IPS DF 4.7 (cell line): ENCODE measurements at regions not wholly inside any gene's neighbourhood (a gene's known extent, or its start where the extent isn't known, plus 50 kb on each side); places are given as distances from the start of the nearest gene placed in this dataset.

Experiments used
- DNase-seq: peaks from one replicate; pipeline ENCODE4 v3.0.0-alpha.2; 2013; ENCODE audit warnings: low spot score; ENCODE audit errors: extremely low read depth

DNA sequence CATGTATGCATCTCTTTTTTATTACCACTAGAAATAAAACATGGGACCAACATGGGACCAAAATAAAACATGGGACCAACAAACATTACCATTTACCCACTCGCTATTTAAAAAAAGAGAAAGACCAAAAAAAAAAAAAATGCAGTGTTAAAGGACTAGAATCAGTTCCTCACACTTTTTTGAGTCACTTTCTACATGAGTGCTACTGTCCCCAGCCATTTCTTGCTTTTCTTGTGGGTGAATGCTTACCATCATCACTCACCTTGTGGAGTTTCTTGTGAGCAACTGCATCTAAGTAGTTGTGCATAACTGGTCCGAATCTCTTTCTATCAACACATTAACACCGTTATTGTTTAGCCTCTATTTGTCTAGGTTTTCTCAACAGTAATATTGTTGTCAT lies 493.6 kb upstream of the RIOK2 start:
- no peak for DNase-seq

DNA sequence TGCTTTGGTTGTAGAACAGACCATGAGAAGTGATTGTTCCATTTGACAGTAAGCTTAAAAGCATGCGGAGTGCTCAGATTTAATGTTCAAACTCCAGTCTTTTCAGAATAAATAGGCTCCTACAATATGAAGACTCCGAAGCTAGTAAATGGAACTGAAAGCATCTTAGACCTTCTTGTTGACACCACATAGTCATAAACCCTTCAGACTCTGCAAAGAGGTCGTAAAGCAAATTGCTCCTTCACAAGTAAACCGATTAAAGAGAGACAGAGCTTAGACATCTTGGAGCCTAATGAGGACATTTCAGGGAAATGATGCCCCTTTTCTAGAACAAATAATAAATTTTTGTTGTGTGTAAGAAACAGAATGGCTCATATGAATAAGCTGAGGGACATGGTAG lies 511.0 kb upstream of the RIOK2 start:
- no peak for DNase-seq

DNA sequence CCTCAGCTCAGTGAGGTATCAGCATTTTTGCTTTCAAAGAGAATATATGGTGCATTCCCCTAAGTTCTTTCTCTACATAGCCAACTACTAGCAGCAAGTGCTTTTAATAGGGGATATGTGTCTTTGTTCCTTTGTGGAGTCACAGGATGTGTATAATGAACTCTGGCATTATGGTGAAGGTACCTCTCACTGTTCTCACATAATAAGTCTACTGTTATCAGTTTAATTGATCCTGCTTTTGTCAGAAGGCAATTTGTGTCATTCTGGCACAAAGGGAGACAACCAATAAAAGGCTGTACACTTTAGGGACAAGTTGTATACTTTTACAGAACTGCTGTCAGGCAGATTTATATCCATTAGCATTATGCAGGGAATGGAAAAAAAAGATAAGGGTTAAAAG lies 531.4 kb upstream of the RIOK2 start:
- DNase-seq, result no peak

DNA sequence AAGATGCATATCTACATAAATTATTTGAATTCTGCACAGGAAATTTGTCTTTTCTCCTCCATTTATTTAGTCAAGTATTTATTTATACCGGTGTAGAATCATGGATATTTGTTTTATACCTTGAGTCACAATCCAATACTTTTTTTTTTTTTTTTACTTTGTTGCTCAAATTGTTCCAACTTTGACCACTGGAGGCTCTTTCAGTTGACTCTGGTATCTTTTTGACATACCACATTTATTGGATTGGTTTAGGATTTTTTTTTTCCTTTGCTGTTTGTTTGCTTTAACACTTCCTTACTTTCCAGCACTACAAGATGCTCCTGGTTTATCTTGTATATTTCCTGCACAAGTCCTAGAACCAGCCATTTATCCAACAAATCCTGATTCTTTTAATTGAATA lies 543.1 kb upstream of the RIOK2 start:
- no peak for DNase-seq

DNA sequence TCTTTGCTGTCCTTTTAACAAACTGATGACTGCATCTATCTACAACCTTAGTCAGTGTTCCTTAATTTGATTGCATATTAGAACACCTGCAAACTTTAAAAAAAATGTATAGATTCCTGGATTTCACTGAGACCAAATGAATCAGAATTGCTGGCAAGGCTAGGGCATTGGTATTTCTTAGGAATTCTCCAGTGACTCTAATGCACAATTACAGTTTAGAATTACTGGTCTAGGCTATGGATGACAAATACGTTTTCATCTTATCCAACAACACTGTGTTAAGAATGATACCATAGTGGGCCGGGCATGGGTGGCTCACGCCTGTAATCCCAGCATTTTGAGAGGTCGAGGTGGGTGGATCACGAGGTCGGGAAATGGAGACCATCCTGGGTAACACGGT lies 545.9 kb upstream of the RIOK2 start:
- DNase-seq, result no peak

DNA sequence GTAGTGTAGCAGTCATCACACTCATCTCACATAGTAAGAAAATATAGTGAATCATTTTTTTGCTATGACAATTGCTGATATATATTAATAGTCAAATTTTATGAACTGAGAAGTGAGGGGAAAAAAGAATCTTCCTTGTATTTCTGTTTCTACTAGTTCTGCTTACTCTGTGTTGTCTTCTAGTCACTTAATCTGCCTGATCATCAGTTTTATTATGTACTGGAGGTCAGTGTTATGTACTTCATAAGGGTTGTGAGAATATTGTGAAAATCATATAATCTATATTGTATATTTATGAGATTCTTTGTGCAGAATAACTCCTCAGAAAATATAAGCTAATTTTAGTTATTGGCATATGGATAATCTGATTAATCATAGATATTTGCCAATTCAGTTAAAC lies 546.9 kb upstream of the RIOK2 start:
- no peak for DNase-seq

DNA sequence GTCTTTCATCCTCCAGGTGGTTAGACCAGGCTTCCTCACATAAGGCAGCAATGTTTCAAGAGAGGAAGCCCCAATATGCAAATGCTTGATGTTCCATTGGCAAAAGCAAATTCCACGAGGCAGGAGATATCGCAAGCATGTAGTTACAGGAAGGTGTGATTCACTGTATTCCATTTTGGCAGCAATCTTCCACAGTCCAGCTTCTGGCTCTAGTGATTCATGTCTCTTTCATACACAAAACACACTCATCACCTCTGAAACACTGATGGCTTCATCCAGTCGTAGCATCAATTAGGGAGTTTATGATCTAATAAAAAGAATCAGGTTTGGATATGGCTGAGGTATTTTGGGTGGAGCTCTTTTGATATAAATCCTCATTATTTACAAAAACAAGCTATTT lies 552.2 kb upstream of the RIOK2 start:
- DNase-seq, result no peak

DNA sequence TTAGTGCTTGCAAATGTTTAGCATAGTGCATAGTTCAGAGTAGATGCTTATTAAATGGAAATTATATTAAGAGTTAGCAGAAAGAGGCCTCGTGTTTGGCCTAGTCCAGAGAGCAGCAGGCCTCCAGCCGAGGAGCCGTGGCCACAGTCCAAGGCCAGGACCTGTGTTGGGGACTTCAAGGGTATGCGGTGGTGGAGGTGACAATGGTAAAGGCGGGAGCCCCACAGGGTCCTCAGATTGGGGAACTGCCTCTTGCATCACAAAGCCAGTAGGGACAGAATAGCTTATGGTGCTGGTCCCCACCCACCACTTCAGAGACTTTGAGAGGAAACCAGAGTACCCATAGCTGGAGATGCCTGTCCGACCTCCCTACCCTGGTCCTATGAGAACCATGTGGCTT lies 554.6 kb upstream of the RIOK2 start:
- DNase-seq, result no peak

DNA sequence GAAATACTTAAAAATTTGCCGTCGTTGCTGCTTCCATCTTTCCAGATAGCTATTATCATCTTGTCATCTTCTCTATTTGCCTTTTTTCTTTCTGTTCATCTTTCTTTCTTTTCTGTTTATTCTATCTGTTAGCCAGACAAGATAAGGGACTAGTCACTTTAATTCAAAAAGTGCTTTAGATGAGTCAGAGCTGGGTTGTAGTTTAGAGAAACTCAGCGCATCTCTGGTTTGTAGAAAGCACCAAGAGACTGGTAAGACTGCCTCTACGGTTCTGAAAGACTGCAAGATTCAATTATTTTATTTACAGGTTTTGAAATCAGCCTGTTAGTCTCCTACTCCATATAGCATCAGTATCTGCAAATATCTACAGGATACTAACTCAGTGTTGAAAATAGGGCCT lies 562.8 kb upstream of the RIOK2 start:
- no peak for DNase-seq

DNA sequence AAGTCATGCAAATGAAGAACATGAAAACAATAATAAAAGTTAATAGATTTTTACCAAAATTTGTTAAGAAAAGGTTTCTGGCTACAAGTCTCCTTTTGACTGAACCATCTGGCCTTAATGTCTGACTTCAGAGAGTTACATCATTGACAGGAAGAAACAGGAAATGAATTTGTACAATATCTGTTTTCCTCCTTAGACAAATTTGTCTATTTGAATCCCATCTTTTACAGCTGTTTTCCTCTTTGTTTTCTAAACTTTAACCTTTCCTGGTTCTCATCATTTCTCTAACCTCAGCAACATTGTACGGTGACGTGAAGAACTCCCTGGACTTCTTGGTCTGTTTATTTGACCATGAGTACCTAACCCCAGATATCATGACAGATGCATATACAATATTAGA lies 567.5 kb upstream of the RIOK2 start:
- no peak for DNase-seq

DNA sequence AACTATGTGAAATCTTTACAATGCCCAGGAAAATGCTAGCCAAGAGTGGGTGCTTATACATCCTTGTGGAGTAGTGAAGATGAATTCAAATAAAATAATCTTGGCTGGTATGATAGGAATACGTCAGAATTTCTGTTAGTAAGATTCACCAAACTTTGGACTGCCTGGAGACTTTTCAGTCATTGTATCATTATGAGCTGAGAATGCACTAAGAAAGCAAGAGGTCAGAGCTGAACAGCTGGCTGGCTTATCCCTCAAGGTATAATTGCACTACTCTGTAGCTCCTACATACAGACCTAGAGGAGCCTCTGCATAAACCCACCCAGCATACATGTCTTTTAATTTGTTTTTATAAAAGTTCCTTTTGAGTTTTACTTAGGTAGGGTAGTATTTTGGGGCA lies 568.5 kb upstream of the RIOK2 start:
- DNase-seq, result no peak

DNA sequence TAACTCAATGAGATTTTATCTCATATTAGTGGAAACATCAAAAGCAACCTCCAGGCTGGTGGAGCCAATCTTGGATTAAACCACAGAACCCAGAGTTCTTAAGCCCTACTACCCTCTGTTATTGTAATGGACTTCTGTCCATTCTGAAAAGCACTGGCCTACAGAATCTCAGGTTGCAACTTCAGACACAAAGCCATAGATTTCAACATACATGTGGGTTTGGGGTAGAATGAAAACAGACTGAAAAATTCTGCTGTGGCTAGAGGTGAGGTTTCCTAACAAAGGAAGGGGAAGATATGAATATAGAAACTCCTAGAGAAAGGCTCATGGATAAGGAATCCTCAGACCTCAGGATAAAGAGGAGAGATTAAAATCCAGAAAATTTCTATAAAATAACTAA lies 569.8 kb upstream of the RIOK2 start:
- no peak for DNase-seq

DNA sequence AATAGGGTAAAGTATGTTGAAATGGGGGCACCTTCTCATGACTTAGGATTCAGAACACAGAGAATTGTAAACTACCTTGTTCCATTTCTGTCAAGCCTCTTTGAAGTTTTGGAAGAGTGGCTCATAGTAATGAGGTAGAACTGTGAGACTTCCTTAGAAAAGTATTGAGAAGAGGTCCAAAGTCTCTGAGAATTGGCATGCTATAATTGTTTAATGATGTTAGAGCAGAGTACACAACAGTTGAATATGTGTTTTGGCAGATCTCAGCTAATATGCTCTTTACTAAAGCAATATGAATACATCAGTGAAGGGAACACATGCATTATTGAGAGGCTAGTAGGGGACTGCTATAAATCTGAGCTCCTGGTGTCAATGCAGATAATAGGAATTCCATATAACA lies 579.4 kb upstream of the RIOK2 start:
- DNase-seq, result no peak

DNA sequence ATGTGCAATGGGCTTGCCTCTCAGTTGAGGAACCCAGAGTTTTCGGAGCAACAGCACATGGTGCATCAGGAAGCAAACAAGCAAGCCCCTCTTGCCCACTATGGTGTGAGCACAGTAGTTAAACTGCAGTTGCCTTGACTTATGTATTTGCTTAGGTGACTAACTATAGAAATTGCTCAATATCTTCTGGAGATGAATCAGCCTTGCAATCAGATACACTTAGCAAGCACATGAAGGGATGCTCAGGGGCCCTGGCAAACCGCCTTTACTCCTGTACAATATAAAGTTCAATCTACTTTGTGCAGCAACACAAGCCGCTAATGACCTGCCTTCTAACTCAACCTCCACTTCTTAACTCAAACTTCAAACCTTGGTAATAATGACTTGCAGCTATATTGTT lies 581.7 kb upstream of the RIOK2 start:
- no peak for DNase-seq

DNA sequence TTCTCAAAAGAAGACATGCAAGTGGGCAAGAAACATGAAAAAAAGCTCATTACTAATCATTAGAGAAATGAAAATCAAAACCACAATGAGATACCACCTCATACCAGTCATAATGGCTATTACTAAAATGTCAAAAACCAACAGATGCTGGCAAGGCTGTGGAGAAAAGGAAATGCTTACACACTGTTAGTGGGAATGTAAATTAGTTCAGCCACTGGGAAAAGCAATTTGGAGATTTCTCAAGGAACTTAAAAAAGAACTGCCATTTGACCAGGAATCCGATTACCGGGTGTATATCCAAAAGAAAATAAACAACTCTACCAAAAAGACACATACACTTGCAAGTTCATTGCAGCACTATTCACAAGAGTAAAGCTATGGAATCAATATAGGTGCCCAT lies 595.4 kb upstream of the RIOK2 start:
- DNase-seq, result no peak

DNA sequence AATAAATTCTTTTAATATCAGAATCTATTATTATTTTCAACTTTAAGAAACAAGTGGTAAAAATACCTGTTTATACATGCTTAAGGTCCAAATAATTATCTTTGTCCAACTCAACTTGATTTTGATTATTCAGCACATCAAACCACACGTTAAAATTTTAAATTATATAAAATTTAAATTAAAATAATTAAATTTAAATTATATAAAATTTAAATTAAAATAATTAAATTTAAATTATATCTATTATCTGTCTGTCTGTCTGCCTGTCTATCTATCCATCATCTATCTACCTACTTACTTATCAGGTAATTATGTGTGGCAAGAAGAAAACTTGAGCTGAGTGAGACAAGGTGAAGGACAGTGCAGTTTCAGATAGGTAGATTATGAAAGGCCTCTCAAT lies 605.3 kb upstream of the RIOK2 start:
- DNase-seq, result no peak

DNA sequence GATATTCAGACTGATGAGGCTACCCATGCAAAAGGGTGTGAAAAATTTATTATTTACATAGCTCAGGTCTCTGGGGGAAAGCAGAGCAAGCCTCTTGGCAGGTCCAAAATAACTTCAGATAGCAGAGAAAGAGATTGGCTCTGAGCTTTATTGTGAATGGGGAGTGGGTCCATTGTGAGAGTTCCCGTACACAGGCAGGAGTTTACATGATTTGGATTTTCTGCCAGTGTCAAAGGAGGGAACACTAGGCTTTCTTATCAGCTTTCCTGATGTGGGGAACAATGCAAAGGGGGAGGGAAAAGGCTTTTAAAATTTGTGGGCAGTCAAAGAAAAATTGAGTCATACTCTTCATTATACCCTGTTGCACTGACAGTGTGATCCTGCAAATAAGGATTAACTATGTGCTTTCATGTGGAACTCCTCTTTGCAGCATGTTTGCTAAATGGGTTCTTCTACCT lies 615.0 kb upstream of the RIOK2 start:
- no peak for DNase-seq

DNA sequence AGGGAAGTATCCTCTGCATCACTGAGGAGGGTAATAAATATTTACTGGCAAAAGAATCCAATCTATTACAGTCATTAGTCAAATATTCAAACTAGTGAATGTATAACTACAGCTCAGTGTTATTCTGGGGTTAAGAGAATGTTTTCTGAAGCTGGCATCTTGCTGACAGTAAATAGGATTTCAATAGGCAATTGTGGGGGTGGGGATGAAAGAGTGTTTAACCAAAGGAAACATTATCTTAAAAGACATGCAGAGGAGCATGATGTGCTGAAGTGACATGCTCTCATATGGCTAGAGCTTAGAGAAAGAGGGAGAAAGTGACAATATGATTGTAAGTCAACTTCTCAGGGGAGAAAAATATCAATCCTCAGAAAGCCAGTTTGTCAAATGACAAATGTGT lies 618.4 kb upstream of the RIOK2 start:
- DNase-seq, result no peak

DNA sequence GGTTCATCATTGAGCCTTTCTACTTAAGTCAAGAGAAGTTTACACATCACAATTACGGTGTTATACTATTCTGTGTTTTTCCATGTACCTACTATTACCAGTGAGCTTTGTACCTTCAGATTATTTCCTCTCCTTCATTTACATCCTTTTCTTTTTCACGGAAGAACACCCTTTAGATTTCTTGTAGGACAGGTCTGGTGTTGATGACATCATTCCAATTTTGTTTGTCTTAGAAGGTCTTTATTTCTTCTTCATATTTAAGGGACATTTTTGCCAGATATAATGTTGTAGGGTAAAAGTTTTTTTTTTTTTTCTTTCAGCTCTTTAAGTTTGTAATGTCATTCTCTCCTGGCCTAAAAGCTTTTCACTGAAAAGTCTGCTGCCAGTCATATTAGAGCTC lies 637.1 kb upstream of the RIOK2 start:
- DNase-seq, result no peak

DNA sequence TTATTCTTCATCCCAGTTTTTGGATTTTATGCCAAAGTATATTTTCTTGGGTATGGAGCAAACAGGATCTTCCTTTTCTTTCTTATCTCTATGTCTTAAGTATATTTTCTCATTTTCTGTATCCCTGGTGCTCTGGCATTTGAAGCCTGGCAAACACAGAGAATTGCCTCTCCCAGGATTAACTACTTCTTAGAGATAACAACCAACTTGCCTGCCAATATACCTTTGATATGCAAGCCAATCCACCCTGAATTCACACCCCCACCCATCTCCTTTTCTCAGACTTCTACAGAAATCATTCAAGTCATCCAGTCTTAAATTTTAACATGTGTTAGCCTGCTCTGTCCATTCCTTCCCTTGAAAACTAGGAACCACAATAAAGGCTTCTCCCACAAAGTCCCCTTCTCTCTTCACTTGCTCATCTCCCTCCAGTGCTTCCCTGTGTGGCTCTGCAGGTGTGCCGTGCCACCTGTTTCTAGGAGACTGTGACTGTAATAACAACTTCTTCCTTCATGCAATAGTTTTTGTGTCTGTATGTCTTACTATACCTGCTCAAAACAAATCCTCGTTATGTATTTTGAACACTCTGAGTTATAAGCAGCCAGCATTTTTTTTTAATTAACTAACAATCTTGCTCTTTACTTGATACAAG lies 649.7 kb upstream of the RIOK2 start:
- no peak for DNase-seq

DNA sequence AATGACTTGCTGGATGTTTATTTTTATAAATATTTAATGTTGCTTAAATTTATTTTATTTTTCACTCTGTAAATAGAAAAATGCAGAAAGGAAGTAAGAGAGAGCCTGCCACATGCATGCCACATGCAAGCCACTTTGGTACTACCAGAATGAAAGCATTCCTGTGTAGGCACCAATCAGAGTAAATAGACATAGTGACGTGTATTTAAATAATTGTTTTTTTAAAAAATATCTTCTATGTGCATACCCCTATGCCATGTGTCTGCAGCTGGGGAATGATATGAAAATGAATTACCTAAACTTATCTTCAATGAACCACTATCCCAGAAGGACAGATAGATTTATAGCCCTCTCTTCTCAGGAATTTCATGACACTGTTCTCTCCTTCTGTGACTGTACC lies 651.5 kb upstream of the RIOK2 start:
- no peak for DNase-seq

DNA sequence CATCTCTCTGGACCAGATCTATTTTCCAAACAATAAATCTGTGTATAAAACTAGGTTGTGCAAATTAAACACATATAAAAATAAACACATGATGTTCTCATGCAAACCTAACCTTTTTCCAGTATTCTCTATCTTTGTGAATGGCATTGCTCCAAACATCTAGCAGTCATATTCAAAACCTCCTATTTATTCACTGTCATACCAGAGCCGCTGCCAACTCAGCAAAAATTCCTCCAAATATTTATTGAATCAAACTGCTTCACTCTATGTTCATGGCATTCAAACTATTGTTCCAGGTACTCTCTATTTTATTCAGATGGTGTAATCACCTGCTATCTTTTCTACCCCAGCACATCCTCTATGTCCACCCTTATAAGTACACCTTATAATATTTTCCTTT lies 652.1 kb upstream of the RIOK2 start:
- DNase-seq, result no peak

DNA sequence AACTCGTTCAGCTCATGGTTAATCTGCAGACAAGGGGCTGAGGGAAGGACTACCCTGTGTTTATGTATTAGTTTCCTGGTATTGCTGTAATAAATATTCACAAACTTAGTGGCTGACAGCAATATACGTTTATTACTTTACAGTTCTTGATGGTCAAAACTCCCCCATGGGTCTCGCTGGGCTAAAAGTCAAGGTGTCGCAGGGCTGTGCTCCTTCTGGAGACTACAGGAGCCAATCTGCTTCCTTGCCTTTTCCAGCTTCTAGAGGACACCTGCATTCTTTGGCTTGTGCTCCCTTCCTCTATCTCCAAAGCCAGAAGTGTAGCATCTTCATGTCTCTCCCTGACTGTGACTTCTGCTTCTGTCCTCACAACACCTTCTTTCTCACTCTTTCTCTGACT lies 653.8 kb upstream of the RIOK2 start:
- DNase-seq, result no peak

DNA sequence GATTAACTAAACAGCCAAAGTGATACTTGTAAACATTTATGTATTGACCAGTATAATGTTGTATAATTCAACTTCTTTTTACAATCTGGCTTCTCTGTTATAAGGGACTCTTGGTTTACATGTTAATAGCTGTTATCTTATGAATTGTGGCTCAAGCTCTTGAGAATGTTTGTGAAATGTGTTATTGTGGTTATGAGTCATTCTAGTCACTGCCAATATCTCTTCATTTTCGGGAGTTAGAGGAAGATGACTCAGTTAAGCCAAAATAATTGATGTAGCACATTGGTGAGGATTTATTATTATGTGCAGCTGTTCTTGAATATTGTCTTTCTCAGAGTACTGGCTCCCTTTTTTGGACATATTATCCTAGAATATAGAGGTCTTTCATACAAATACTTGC lies 655.2 kb upstream of the RIOK2 start:
- no peak for DNase-seq
